AG08395 (cell line): ENCODE measurements at regions not wholly inside any gene's neighbourhood (a gene's known extent, or its start where the extent isn't known, plus 50 kb on each side); places are given as distances from the start of the nearest gene placed in this dataset.

ENCODE experiments used
- DNase-seq: peaks from one replicate; pipeline ENCODE4 v3.0.0; 2012; ENCODE audit warnings: mixed read lengths, low spot score

- DNase-seq: no peak
Measured at GRCh38 chr2:164439885-164440284, 181.4 kb downstream of the GRB14 start.

- no peak for DNase-seq
Measured at GRCh38 chr2:164439235-164439634, 182.0 kb downstream of the GRB14 start.

GRCh38 chr2:164438490-164439205 is 182.6 kb downstream of the GRB14 start:
- DNase-seq: no peak

GRCh38 chr2:164436131-164436530 is 185.2 kb downstream of the GRB14 start:
- no peak for DNase-seq

GRCh38 chr2:164430166-164430783 is 191.0 kb downstream of the GRB14 start:
- peak; percentile 32 for DNase-seq

- DNase-seq: no peak
Measured at GRCh38 chr2:164429354-164429753, 191.9 kb downstream of the GRB14 start.

GRCh38 chr2:164427111-164427510 is 194.2 kb downstream of the GRB14 start:
- DNase-seq: no peak

GRCh38 chr2:164420787-164421186 is 200.5 kb downstream of the GRB14 start:
- no peak for DNase-seq

GRCh38 chr2:164412831-164413230 is 208.5 kb downstream of the GRB14 start:
- no peak for DNase-seq

- no peak for DNase-seq
Measured at GRCh38 chr2:164389411-164389810, 231.9 kb downstream of the GRB14 start.

- DNase-seq: peak; percentile 74
Measured at GRCh38 chr2:164388511-164388910, 232.8 kb downstream of the GRB14 start.

- no peak for DNase-seq
Measured at GRCh38 chr2:164386231-164386630, 235.1 kb downstream of the GRB14 start.

GRCh38 chr2:164384434-164384833 is 236.8 kb downstream of the GRB14 start:
- DNase-seq: no peak

GRCh38 chr2:164371916-164372315 is 249.4 kb downstream of the GRB14 start:
- DNase-seq: no peak

- DNase-seq: no peak
Measured at GRCh38 chr2:164369366-164369765, 251.9 kb downstream of the GRB14 start.

GRCh38 chr2:164368896-164369295 is 252.4 kb downstream of the GRB14 start:
- DNase-seq: no peak

GRCh38 chr2:164363646-164364045 is 257.6 kb downstream of the GRB14 start:
- DNase-seq: no peak

GRCh38 chr2:164351536-164351935 is 269.7 kb downstream of the GRB14 start:
- no peak for DNase-seq

- DNase-seq: no peak
Measured at GRCh38 chr2:164335947-164336346, 285.3 kb downstream of the GRB14 start.

GRCh38 chr2:164335128-164335527 is 286.2 kb downstream of the GRB14 start:
- DNase-seq: no peak

- DNase-seq: no peak
Measured at GRCh38 chr2:164328310-164328709, 293.0 kb downstream of the GRB14 start.

GRCh38 chr2:164323978-164324377 is 297.3 kb downstream of the GRB14 start:
- DNase-seq: no peak

GRCh38 chr2:164314148-164314547 is 307.1 kb downstream of the GRB14 start:
- DNase-seq: peak; percentile 2

- no peak for DNase-seq
Measured at GRCh38 chr2:164306872-164307271, 314.4 kb downstream of the GRB14 start.
